Fibroblast of lung (primary cell): ENCODE measurements at regions not wholly inside any gene's neighbourhood (a gene's known extent, or its start where the extent isn't known, plus 50 kb on each side); places are given as distances from the start of the nearest gene placed in this dataset.

Experiments used
- DNase-seq, 2 donors: peaks; one replicate each; pipeline versions ENCODE4 v3.0.0 to v3.0.0-alpha.2; 2010; ENCODE audit warnings: low read depth in 2 of 2
- H2AFZ ChIP-seq: 2 replicates; pipeline ENCODE4 v1.5.1; 2012; ENCODE audit warnings: low read length, control low read depth, inconsistent platforms
- H3K27ac ChIP-seq: 2 replicates; pipeline ENCODE4 v1.5.1; 2011; ENCODE audit warnings: low read length, control low read depth; ENCODE audit not compliant: insufficient read depth
- H3K27me3 ChIP-seq: 2 replicates; pipeline ENCODE4 v1.5.1; 2011; ENCODE audit warnings: mild to moderate bottlenecking, low read length; ENCODE audit not compliant: control insufficient read depth, insufficient read depth
- H3K36me3 ChIP-seq: 2 replicates; pipeline ENCODE4 v1.5.1; 2011; ENCODE audit warnings: low read length; ENCODE audit not compliant: control insufficient read depth, insufficient read depth
- H3K4me1 ChIP-seq: 2 replicates; pipeline ENCODE4 v1.5.1; 2011; ENCODE audit warnings: low read length; ENCODE audit not compliant: control insufficient read depth, insufficient read depth; ENCODE audit errors: extremely low read depth
- H3K4me2 ChIP-seq: 2 replicates; pipeline ENCODE4 v1.5.1; 2011; ENCODE audit warnings: low read length, control low read depth; ENCODE audit not compliant: insufficient read depth; ENCODE audit errors: extremely low read depth
- H3K4me3 ChIP-seq, 4 experiments: fragments of 200-600 bp in 1 of 4; sonication (generic) in 1 of 4; replicated peaks in 1 of 4; 2 replicates each; pipeline ENCODE4 v1.5.1; 2011 to 2016; ENCODE audit warnings: low read length in 4 of 4, low read depth in 3 of 4, mild to moderate bottlenecking in 3 of 4, control low read depth in 2 of 4, inconsistent platforms in 1 of 4, mixed read lengths in 1 of 4; ENCODE audit not compliant: insufficient read depth in 1 of 4; ENCODE audit errors: control extremely low read depth in 1 of 4
- H3K79me2 ChIP-seq: 2 replicates; pipeline ENCODE4 v1.5.1; 2012; ENCODE audit warnings: mild to moderate bottlenecking, low read length, inconsistent platforms; ENCODE audit not compliant: control insufficient read depth, insufficient read depth
- H3K9ac ChIP-seq: 2 replicates; pipeline ENCODE4 v1.5.1; 2011; ENCODE audit warnings: mild to moderate bottlenecking, low read length, control low read depth; ENCODE audit not compliant: insufficient read depth
- H3K9me3 ChIP-seq: 2 replicates; pipeline ENCODE4 v1.5.1; 2012; ENCODE audit warnings: low read depth, low read length; ENCODE audit not compliant: control insufficient read depth, insufficient read depth
- H4K20me1 ChIP-seq: 2 replicates; pipeline ENCODE4 v1.5.1; 2011; ENCODE audit warnings: low read length; ENCODE audit not compliant: control insufficient read depth, insufficient read depth; ENCODE audit errors: extremely low read depth
- EZH2 ChIP-seq: IDR thresholded peaks from 2 replicates; pipeline ENCODE4 v1.5.1; 2012; ENCODE audit warnings: low read length, control low read depth, mild to moderate bottlenecking; ENCODE audit errors: missing control alignments
- TF ChIP-seq, protein P1 (sequence below), 2 donors: IDR thresholded peaks in 1 of 2; conservative IDR thresholded peaks in 1 of 2; 1 replicate in 1 of 2; 2 replicates in 1 of 2; pipeline ENCODE4 v1.5.1; 2011 to 2012; ENCODE audit warnings: low read length in 2 of 2, control low read depth in 1 of 2, inconsistent platforms in 1 of 2, low read depth in 1 of 2, mild to moderate bottlenecking in 1 of 2

- Histone ChIP-seq H4K20me1 (no peaks in the 10 kb centered on the region), H3K4me2 (no peak overlapping the region), H3K4me3 (no peak overlapping the region), H3K4me1 (no peaks in the 10 kb centered on the region), H2AFZ (no peak overlapping the region), H3K9ac (no peak overlapping the region), H3K36me3 (no peaks in the 10 kb centered on the region), H3K79me2 (no peaks in the 10 kb centered on the region), H3K27ac (no peak overlapping the region), H3K27me3 (no peaks in the 10 kb centered on the region), H3K9me3 (no peaks in the 10 kb centered on the region)
- TF ChIP-seq EZH2 = no peak
- TF ChIP-seq, protein P1, sequence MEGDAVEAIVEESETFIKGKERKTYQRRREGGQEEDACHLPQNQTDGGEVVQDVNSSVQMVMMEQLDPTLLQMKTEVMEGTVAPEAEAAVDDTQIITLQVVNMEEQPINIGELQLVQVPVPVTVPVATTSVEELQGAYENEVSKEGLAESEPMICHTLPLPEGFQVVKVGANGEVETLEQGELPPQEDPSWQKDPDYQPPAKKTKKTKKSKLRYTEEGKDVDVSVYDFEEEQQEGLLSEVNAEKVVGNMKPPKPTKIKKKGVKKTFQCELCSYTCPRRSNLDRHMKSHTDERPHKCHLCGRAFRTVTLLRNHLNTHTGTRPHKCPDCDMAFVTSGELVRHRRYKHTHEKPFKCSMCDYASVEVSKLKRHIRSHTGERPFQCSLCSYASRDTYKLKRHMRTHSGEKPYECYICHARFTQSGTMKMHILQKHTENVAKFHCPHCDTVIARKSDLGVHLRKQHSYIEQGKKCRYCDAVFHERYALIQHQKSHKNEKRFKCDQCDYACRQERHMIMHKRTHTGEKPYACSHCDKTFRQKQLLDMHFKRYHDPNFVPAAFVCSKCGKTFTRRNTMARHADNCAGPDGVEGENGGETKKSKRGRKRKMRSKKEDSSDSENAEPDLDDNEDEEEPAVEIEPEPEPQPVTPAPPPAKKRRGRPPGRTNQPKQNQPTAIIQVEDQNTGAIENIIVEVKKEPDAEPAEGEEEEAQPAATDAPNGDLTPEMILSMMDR (conservative IDR thresholded peaks at IDR 0.05 in 1 of 2, IDR thresholded peaks at IDR 0.05 in 1 of 2; ENCODE audit: low read depth in 1 of 2, low read length in 2 of 2) = no peak
- DNase-seq = no peak
Measured at GRCh38 chr16:60077861-60078260, 1343.7 kb upstream of the GOT2 start.

GRCh38 chr16:60074378-60074777 lies 1340.3 kb upstream of the GOT2 start:
- H3K4me3 ChIP-seq = no peak overlapping the region
- no peak overlapping the region for H2AFZ ChIP-seq
- no peaks in the 10 kb centered on the region for H3K36me3 ChIP-seq
- no peak overlapping the region for H3K9ac ChIP-seq
- H3K79me2 ChIP-seq = no peaks in the 10 kb centered on the region
- no peaks in the 10 kb centered on the region for H4K20me1 ChIP-seq
- H3K9me3 ChIP-seq = no peaks in the 10 kb centered on the region
- H3K4me2 ChIP-seq = no peak overlapping the region
- H3K27me3 ChIP-seq = no peaks in the 10 kb centered on the region
- DNase-seq = no peak
- TF ChIP-seq EZH2 = no peak
- TF ChIP-seq, protein P1 (conservative IDR thresholded peaks at IDR 0.05 in 1 of 2, IDR thresholded peaks at IDR 0.05 in 1 of 2; ENCODE audit: low read depth in 1 of 2, low read length in 2 of 2) = no peak
- no peak overlapping the region for H3K27ac ChIP-seq
- no peaks in the 10 kb centered on the region for H3K4me1 ChIP-seq

GRCh38 chr16:60073376-60073775 lies 1339.3 kb upstream of the GOT2 start:
- Histone ChIP-seq H2AFZ (no peak overlapping the region), H3K4me2 (no peak overlapping the region), H3K27me3 (no peaks in the 10 kb centered on the region), H3K4me1 (no peaks in the 10 kb centered on the region), H4K20me1 (no peaks in the 10 kb centered on the region), H3K27ac (no peak overlapping the region), H3K36me3 (no peaks in the 10 kb centered on the region), H3K9ac (no peak overlapping the region), H3K4me3 (no peak overlapping the region), H3K79me2 (no peaks in the 10 kb centered on the region), H3K9me3 (no peaks in the 10 kb centered on the region)
- TF ChIP-seq EZH2 = no peak
- TF ChIP-seq, protein P1 (conservative IDR thresholded peaks at IDR 0.05 in 1 of 2, IDR thresholded peaks at IDR 0.05 in 1 of 2; ENCODE audit: low read depth in 1 of 2, low read length in 2 of 2) = no peak
- peak; percentile 0 to 50 for DNase-seq
